GM19372 (cell line): ENCODE measurements at regions not wholly inside any gene's neighbourhood (a gene's known extent, or its start where the extent isn't known, plus 50 kb on each side); places are given as distances from the start of the nearest gene placed in this dataset.

Source experiments
- ATAC-seq: cut with Tn5 transposase; IDR thresholded peaks from one replicate; pipeline ENCODE4 v1.9.1; 2021; ENCODE audit warnings: mild to moderate bottlenecking, low read depth, moderate library complexity; ENCODE audit not compliant: unreplicated experiment

DNA sequence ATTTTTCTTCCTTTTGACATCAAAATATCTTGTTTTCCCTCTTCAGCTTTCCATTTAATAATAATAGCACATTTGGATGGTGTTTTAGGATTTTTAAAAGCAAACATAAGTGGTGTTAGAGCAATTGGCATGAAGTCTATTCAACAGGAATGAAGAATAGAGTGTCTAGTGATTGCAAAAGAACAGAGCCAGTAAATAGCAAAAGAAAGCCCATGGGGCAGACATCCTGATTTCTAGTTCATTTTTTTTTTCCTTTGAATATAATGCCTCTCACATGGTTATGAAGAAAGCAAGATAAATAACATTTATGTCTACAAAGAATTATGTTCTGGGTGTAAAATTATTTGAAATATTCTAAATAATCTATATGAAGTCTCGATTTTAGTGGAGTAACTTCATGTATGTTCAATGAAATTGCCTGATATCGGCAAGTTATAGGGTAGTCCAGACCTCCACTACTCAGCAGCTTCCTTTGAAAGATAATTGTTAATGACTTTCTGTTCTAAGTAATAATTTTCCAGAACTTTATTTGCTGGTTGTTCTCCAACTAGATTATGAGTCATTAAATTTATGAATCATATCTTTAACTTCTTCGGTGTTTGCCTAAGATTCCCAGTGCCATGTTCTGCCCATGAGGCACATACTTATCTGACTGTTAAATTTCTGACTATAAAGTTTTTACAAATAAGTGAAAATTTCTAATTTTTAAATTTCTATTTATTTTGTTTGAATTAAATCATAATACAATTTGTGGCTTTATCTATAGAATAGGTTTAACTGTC is 587.9 kb downstream of the TLL1 start:
- ATAC-seq: no peak

DNA sequence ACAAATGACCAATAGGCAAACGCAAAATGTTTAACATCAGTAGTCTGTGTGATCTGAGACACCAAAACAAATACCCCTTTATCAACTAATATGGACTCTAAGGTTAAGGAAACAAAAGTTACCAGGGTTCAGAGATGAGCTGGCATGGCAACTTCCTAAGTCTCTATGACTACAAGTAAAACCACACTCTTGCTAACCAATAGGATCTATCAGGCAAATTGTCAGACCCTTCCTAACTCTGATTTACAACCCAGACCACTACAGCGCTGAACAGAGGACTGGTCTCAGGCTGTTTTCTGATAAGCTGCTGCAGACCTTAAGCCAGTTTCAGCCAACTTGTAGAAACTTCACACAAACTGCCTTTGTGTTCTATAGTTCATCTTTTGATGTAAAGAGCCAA is 608.0 kb downstream of the TLL1 start:
- no peak for ATAC-seq

- ATAC-seq: no peak
Measured at GRCh38 chr4:166481739-166482138, 608.7 kb downstream of the TLL1 start.

GRCh38 chr4:166482758-166483157 is 609.7 kb downstream of the TLL1 start:
- no peak for ATAC-seq

GRCh38 chr4:166491635-166492034 is 618.6 kb downstream of the TLL1 start:
- ATAC-seq: no peak

- no peak for ATAC-seq
Measured at GRCh38 chr4:166493924-166494345, 620.9 kb downstream of the TLL1 start.

DNA sequence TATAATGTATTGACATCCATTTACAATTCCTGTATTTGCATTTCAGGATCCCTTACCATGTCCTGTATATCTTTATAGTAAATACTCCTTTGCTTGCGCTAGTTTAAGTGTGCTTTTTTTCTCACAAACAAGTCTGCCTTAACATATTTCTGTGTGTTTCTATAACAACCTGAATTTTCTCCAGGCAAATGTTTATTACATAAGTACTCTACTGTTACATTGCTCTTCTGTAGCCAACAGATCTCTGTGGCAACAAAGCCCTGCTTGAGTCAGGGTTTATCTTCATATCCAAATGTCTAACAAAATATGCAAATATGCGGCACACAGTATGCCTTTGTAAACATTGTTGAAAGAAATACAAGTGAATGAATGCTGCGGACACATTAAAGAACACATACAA is 625.5 kb downstream of the TLL1 start:
- ATAC-seq: no peak

- no peak for ATAC-seq
Measured at GRCh38 chr4:166499820-166500219, 626.8 kb downstream of the TLL1 start.

GRCh38 chr4:166501941-166502382 is 628.9 kb downstream of the TLL1 start:
- ATAC-seq: no peak

GRCh38 chr4:166502660-166503059 is 629.6 kb downstream of the TLL1 start:
- ATAC-seq: no peak

DNA sequence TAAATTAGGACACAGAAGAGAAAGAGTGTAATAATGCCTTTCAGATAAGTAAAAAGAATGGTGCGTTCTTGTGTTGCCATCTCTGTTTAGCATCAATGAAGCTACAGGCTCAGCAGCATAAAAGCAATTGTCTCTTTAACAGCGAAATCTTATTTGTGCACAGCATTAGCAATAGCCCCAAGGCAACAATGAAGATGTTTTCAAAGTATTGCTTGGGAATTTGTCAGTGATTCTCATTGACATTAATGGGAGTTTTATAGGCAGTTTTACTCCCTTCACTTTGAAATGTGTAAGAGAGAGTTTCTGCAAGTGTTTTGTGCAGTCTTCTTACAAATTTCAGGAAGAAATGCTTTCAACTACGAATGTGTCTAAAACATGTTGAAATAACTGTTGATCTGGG is 633.0 kb downstream of the TLL1 start:
- no peak for ATAC-seq

DNA sequence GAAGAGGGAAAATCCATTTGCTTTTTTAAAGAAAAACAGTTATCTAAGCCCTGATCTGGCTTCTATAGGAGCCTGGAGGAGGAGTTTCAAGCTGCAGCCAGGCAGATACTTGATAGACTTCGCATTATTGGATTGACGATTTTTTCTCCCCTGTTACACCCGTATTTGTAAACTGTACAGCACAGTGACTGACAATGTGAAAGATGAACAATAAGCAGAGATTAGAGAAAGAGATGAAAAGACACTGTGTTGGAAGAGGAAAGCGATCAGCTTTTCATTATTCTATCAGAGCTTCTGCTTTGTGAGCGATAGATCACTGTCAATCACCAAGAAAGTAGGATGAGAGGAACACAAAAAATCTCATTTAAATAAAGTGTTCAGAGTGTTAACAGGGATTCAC is 639.2 kb downstream of the TLL1 start:
- ATAC-seq: no peak

DNA sequence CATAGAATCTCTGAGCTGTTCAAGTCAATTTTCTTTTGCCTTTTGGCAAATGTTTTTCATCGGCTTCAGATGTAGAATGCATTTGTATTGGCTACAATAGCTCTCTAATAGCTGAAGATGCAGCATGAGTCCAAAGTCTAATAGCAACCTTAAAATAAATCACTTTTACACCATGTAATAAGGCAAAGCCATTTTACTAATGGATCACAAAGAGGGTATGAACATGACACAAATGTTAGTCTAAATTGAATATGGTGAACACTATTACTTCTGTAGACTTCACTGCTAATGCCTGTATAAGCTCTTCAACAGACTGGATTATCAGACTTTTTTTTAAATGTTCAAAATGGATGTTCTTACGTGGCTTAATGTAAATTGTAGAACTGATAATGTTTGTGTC is 645.3 kb downstream of the TLL1 start:
- ATAC-seq: no peak

GRCh38 chr4:166518776-166519175 is 645.7 kb downstream of the TLL1 start:
- no peak for ATAC-seq

DNA sequence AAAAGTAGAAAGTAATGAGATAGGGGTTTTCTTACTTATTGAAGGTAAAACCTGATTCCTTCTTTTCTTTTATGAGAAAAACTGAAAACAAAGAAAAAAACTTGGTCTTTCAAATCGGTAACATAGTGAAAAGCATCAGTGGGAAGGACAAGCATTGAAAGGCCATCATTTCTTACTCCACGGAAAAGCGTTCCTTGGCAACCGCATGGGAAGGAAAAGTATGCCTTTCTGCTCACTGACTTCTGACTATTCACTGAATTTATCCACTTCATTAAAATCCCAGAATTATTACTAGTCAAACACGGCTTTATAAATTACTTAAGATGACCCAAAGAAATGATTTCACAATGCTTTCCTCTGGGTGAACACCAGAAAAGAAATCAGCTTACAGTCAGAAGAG is 646.7 kb downstream of the TLL1 start:
- no peak for ATAC-seq

GRCh38 chr4:166527500-166527899 is 654.5 kb downstream of the TLL1 start:
- ATAC-seq: no peak

DNA sequence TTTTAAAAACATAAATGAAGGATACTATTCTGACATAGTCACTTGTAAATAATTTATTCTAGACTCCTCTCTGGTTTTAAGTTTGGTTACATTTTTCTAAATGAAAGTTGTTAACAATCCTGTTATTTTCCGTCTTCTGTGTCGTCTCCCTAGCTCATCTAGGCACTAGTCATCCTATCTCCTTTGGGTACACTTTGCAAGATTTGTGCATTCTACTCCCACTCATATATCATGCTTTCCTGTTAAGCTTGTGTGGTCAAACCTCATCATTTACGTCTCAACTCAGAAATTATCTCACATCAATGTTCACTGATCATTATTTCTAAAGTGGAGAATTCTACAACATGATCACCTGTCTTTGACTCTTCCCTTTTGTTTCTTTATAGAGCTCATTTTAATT is 658.7 kb downstream of the TLL1 start:
- no peak for ATAC-seq

- no peak for ATAC-seq
Measured at GRCh38 chr4:166535865-166536264, 662.8 kb downstream of the TLL1 start.

- ATAC-seq: no peak
Measured at GRCh38 chr4:166538491-166539005, 665.5 kb downstream of the TLL1 start.

GRCh38 chr4:166546009-166546408 is 673.0 kb downstream of the TLL1 start:
- no peak for ATAC-seq

- ATAC-seq: no peak
Measured at GRCh38 chr4:166577639-166578038, 656.7 kb downstream of the SPOCK3 start.

DNA sequence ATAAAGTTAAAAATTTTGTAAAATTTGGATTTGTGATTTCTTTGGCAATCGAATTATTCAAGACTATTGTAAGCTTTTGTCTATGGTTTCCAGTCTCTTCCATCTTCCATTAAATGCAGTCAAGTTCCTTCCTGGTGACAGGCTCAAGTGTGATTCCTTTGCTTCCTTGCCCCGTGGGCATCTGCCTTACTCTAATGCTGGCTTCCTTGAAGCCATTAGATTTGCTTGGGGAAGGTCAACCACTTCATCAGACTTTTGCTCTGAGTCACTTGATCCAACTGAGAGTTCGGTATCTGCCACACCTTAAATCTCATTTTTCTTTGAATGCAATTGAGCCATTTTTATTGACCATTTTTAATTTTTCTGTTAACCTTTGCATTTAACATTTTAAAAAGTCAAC is 648.8 kb downstream of the SPOCK3 start:
- ATAC-seq: no peak
